ENCODE measurements at regions not wholly inside any gene's neighbourhood (a gene's known extent, or its start where the extent isn't known, plus 50 kb on each side); places are given as distances from the start of the nearest gene placed in this dataset.

GRCh38 chr7:45971171-45971570 is 50.1 kb upstream of the IGFBP3 start (continued):
- TF ChIP-seq PRDM15 (CRISPR knock-in tag; IDR thresholded peaks at IDR 0.05) (no peak), USF2 (CRISPR knock-in tag; IDR thresholded peaks at IDR 0.05) (no peak), ETV6 (CRISPR knock-in tag; IDR thresholded peaks at IDR 0.05) (no peak), EMX1 (CRISPR knock-in tag; IDR thresholded peaks at IDR 0.05) (no peak), NFATC4 (CRISPR knock-in tag; IDR thresholded peaks at IDR 0.05) (no peak), TCF7 (CRISPR knock-in tag; IDR thresholded peaks at IDR 0.05; ENCODE audit: low read depth) (no peak)
- TF ChIP-seq, protein P1, sequence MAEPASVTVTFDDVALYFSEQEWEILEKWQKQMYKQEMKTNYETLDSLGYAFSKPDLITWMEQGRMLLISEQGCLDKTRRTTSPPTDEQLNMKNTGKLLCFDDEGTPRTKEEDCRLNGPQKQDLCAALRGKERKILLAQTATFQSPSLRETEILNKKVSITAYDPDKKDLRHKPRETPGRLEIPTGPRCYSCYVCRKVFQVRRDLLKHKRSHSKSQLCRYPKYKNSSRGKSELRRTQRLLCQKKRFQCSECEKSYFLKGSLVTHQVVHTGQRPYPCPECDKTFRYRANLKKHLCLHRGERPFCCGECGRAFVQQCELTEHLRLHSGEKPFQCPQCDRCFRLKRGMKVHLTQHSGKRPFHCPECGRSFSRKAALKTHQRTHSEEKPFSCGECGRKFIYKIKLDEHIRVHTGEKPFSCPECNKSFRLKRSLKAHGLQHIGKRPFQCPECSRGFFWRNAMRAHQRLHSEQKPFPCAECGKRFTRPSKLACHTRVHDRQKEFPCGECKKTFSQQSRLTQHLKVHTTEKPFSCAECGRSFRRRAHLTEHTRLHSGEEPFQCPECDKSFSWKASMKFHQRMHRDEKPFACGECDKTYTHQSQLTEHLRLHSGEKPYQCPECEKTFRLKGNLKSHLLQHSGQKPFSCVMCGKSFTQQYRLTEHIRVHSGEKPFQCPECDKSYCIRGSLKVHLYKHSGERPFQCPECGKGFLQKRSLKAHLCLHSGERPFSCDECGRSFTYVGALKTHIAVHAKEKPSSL (CRISPR knock-in tag; conservative IDR thresholded peaks at IDR 0.05), result no peak
- TF ChIP-seq, protein P2, sequence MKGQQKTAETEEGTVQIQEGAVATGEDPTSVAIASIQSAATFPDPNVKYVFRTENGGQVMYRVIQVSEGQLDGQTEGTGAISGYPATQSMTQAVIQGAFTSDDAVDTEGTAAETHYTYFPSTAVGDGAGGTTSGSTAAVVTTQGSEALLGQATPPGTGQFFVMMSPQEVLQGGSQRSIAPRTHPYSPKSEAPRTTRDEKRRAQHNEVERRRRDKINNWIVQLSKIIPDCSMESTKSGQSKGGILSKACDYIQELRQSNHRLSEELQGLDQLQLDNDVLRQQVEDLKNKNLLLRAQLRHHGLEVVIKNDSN (CRISPR knock-in tag; IDR thresholded peaks at IDR 0.05), result no peak
